ENCODE measurements at regions not wholly inside any gene's neighbourhood (a gene's known extent, or its start where the extent isn't known, plus 50 kb on each side); places are given as distances from the start of the nearest gene placed in this dataset.

GRCh38 chr4:58679886-58680285 is 1569.7 kb upstream of the IGFBP7 start:
- WGBS (ENCODE audit: extremely low coverage, insufficient coverage, insufficient read length) = no CpG with 5 or more reads among the region's 1 CpG
- no peak overlapping the region for H2BK5ac ChIP-seq (ENCODE audit: low read depth, low read length, poor library complexity)
- peak overlapping the region; percentile 41 for H3K27ac ChIP-seq (ENCODE audit: low read depth, low read length)
- no peak overlapping the region for H3K18ac ChIP-seq (ENCODE audit: low read length)
- peak in 1 of 2 donors; percentile 8 for DNase-seq
- H3K14ac ChIP-seq (ENCODE audit: low read length) = no peak overlapping the region
- H3K4me3 ChIP-seq (ENCODE audit: low read depth, low read length) = no peak overlapping the region
- H3K9me3 ChIP-seq (ENCODE audit: insufficient read depth, low read depth, low read length) = no peaks in the 10 kb centered on the region
- H3K79me2 ChIP-seq (ENCODE audit: control insufficient read depth, insufficient read depth, low read length, poor library complexity) = no peaks in the 10 kb centered on the region
- H2BK120ac ChIP-seq (ENCODE audit: insufficient read depth, low read length, poor library complexity) = peak overlapping the region; percentile 86
- peaks cover 0 to 2% of the 10 kb centered on the region in 2 experiments for H3K36me3 ChIP-seq (ENCODE audit: control insufficient read depth in 1 of 2, insufficient read depth in 2 of 2, low read length in 2 of 2)
- H4K12ac ChIP-seq (ENCODE audit: low read depth, low read length) = no peak overlapping the region
- peak overlapping the region; percentile 89 for H2BK12ac ChIP-seq (ENCODE audit: low read length)
- no peak overlapping the region for H2AFZ ChIP-seq (ENCODE audit: insufficient read depth, low read length, poor library complexity)
- no peak overlapping the region for H4K8ac ChIP-seq (ENCODE audit: low read depth, low read length)
- H4K91ac ChIP-seq (ENCODE audit: low read depth, low read length) = no peak overlapping the region
- no peak overlapping the region for H3K23ac ChIP-seq (ENCODE audit: low read length)
- H3K4me2 ChIP-seq (ENCODE audit: low read length) = no peak overlapping the region
- peaks cover 4% of the 10 kb centered on the region for H3K79me1 ChIP-seq (ENCODE audit: low read length)
- H2AK5ac ChIP-seq (ENCODE audit: low read length) = no peak overlapping the region
- no peak overlapping the region for H3K9ac ChIP-seq (ENCODE audit: low read length)
- peaks cover 0 to 1% of the 10 kb centered on the region in 2 experiments for H3K4me1 ChIP-seq (ENCODE audit: control insufficient read depth in 1 of 2, insufficient read depth in 2 of 2, low read length in 2 of 2)
- no peaks in the 10 kb centered on the region for H3K27me3 ChIP-seq (ENCODE audit: insufficient read depth, low read length)
- no peak overlapping the region for H3K4ac ChIP-seq (ENCODE audit: low read depth, low read length)

GRCh38 chr4:58679051-58679450 is 1568.9 kb upstream of the IGFBP7 start:
- H3K4me1 ChIP-seq (ENCODE audit: control insufficient read depth in 1 of 2, insufficient read depth in 2 of 2, low read length in 2 of 2) = peaks cover 0 to 1% of the 10 kb centered on the region in 2 experiments
- H2BK120ac ChIP-seq (ENCODE audit: insufficient read depth, low read length, poor library complexity) = no peak overlapping the region
- H3K36me3 ChIP-seq (ENCODE audit: control insufficient read depth in 1 of 2, insufficient read depth in 2 of 2, low read length in 2 of 2) = peaks cover 0 to 2% of the 10 kb centered on the region in 2 experiments
- no peak overlapping the region for H4K8ac ChIP-seq (ENCODE audit: low read depth, low read length)
- no peak overlapping the region for H3K27ac ChIP-seq (ENCODE audit: low read depth, low read length)
- H3K23ac ChIP-seq (ENCODE audit: low read length) = no peak overlapping the region
- no peak overlapping the region for H4K91ac ChIP-seq (ENCODE audit: low read depth, low read length)
- H3K9me3 ChIP-seq (ENCODE audit: insufficient read depth, low read depth, low read length) = no peaks in the 10 kb centered on the region
- H3K4ac ChIP-seq (ENCODE audit: low read depth, low read length) = no peak overlapping the region
- no peak overlapping the region for H3K9ac ChIP-seq (ENCODE audit: low read length)
- no peak overlapping the region for H3K4me2 ChIP-seq (ENCODE audit: low read length)
- DNase-seq = peak; percentile 9 to 93
- no peaks in the 10 kb centered on the region for H3K79me2 ChIP-seq (ENCODE audit: control insufficient read depth, insufficient read depth, low read length, poor library complexity)
- H2BK12ac ChIP-seq (ENCODE audit: low read length) = no peak overlapping the region
- no peak overlapping the region for H2BK5ac ChIP-seq (ENCODE audit: low read depth, low read length, poor library complexity)
- no peak overlapping the region for H4K12ac ChIP-seq (ENCODE audit: low read depth, low read length)
- H3K27me3 ChIP-seq (ENCODE audit: insufficient read depth, low read length) = no peaks in the 10 kb centered on the region
- H3K79me1 ChIP-seq (ENCODE audit: low read length) = peaks cover 4% of the 10 kb centered on the region
- no peak overlapping the region for H3K18ac ChIP-seq (ENCODE audit: low read length)
- H3K4me3 ChIP-seq (ENCODE audit: low read depth, low read length) = no peak overlapping the region
- no peak overlapping the region for H2AFZ ChIP-seq (ENCODE audit: insufficient read depth, low read length, poor library complexity)
- H2AK5ac ChIP-seq (ENCODE audit: low read length) = no peak overlapping the region
- no peak overlapping the region for H3K14ac ChIP-seq (ENCODE audit: low read length)
- WGBS (ENCODE audit: extremely low coverage, insufficient coverage, insufficient read length) = no CpG with 5 or more reads among the region's 2 CpGs

- peaks cover 7 to 17% of the 10 kb centered on the region in 2 experiments for H3K4me1 ChIP-seq (ENCODE audit: control insufficient read depth in 1 of 2, insufficient read depth in 2 of 2, low read length in 2 of 2)
- peaks cover 20% of the 10 kb centered on the region for H3K79me1 ChIP-seq (ENCODE audit: low read length)
- H3K79me2 ChIP-seq (ENCODE audit: control insufficient read depth, insufficient read depth, low read length, poor library complexity) = no peaks in the 10 kb centered on the region
- no peak overlapping the region for H3K23ac ChIP-seq (ENCODE audit: low read length)
- H3K4me3 ChIP-seq (ENCODE audit: low read depth, low read length) = no peak overlapping the region
- H3K4me2 ChIP-seq (ENCODE audit: low read length) = no peak overlapping the region
- H3K9ac ChIP-seq (ENCODE audit: low read length) = no peak overlapping the region
- H4K91ac ChIP-seq (ENCODE audit: low read depth, low read length) = peak overlapping the region; percentile 61
- no peak overlapping the region for H4K8ac ChIP-seq (ENCODE audit: low read depth, low read length)
- H2BK120ac ChIP-seq (ENCODE audit: insufficient read depth, low read length, poor library complexity) = peak overlapping the region; percentile 86
- H4K12ac ChIP-seq (ENCODE audit: low read depth, low read length) = no peak overlapping the region
- peak overlapping the region; percentile 86 for H3K27ac ChIP-seq (ENCODE audit: low read depth, low read length)
- no peak overlapping the region for H3K14ac ChIP-seq (ENCODE audit: low read length)
- no peak overlapping the region for H2BK12ac ChIP-seq (ENCODE audit: low read length)
- H3K9me3 ChIP-seq (ENCODE audit: insufficient read depth, low read depth, low read length) = no peaks in the 10 kb centered on the region
- H2AK5ac ChIP-seq (ENCODE audit: low read length) = peak overlapping the region; percentile 9
- no peak for DNase-seq
- no peak overlapping the region for H3K18ac ChIP-seq (ENCODE audit: low read length)
- no peaks in the 10 kb centered on the region for H3K27me3 ChIP-seq (ENCODE audit: insufficient read depth, low read length)
- no peak overlapping the region for H2AFZ ChIP-seq (ENCODE audit: insufficient read depth, low read length, poor library complexity)
- no peaks in the 10 kb centered on the region for H3K36me3 ChIP-seq (ENCODE audit: control insufficient read depth in 1 of 2, insufficient read depth in 2 of 2, low read length in 2 of 2)
- H3K4ac ChIP-seq (ENCODE audit: low read depth, low read length) = no peak overlapping the region
- H2BK5ac ChIP-seq (ENCODE audit: low read depth, low read length, poor library complexity) = no peak overlapping the region
Measured at GRCh38 chr4:58669783-58670182, 1559.6 kb upstream of the IGFBP7 start.

- Histone ChIP-seq H3K4ac (ENCODE audit: low read depth, low read length) (no peak overlapping the region), H2BK12ac (ENCODE audit: low read length) (no peak overlapping the region), H2BK5ac (ENCODE audit: low read depth, low read length, poor library complexity) (peak overlapping the region; percentile 93), H3K36me3 (ENCODE audit: control insufficient read depth in 1 of 2, insufficient read depth in 2 of 2, low read length in 2 of 2) (peaks cover 0 to 6% of the 10 kb centered on the region in 2 experiments), H2AK5ac (ENCODE audit: low read length) (no peak overlapping the region), H3K27me3 (ENCODE audit: insufficient read depth, low read length) (no peaks in the 10 kb centered on the region), H4K91ac (ENCODE audit: low read depth, low read length) (peak overlapping the region; percentile 87), H3K9me3 (ENCODE audit: insufficient read depth, low read depth, low read length) (peaks cover 5% of the 10 kb centered on the region), H3K4me2 (ENCODE audit: low read length) (no peak overlapping the region), H2BK120ac (ENCODE audit: insufficient read depth, low read length, poor library complexity) (no peak overlapping the region), H3K79me1 (ENCODE audit: low read length) (peaks cover 25% of the 10 kb centered on the region), H2AFZ (ENCODE audit: insufficient read depth, low read length, poor library complexity) (no peak overlapping the region), H4K8ac (ENCODE audit: low read depth, low read length) (no peak overlapping the region), H3K27ac (ENCODE audit: low read depth, low read length) (peak overlapping the region; percentile 78), H3K4me1 (ENCODE audit: control insufficient read depth in 1 of 2, insufficient read depth in 2 of 2, low read length in 2 of 2) (peaks cover 7 to 17% of the 10 kb centered on the region in 2 experiments), H3K4me3 (ENCODE audit: low read depth, low read length) (no peak overlapping the region), H3K9ac (ENCODE audit: low read length) (no peak overlapping the region), H4K12ac (ENCODE audit: low read depth, low read length) (no peak overlapping the region), H3K18ac (ENCODE audit: low read length) (no peak overlapping the region), H3K14ac (ENCODE audit: low read length) (peak overlapping the region; percentile 82), H3K23ac (ENCODE audit: low read length) (no peak overlapping the region), H3K79me2 (ENCODE audit: control insufficient read depth, insufficient read depth, low read length, poor library complexity) (no peaks in the 10 kb centered on the region)
- no peak for DNase-seq
- no CpG with 5 or more reads among the region's 3 CpGs for WGBS (ENCODE audit: extremely low coverage, insufficient coverage, insufficient read length)
Measured at GRCh38 chr4:58665649-58666048, 1555.5 kb upstream of the IGFBP7 start.

Measured in trophoblast cell (in vitro differentiated cells and primary cell).